Endothelial cell of umbilical vein (primary cell): ENCODE measurements at regions not wholly inside any gene's neighbourhood (a gene's known extent, or its start where the extent isn't known, plus 50 kb on each side); places are given as distances from the start of the nearest gene placed in this dataset.

Experiments
- BruUV-seq: library from RNA; stranded (reverse); fragments of 400-500 nt; replicated peaks from 2 replicates; lab custom pipeline; 2021; lab: Mats Ljungman, UMichigan
- CTCF ChIA-PET: fragments of 300-600, 350-600 bp; sonication (Branson Sonifier 250); formaldehyde crosslinking; loops from one replicate; lab custom pipeline; 2021; ENCODE audit warnings: antibody characterized with exemption, inconsistent platforms; lab: Charles Lee
- POLR2A ChIA-PET: fragments of 300-600, 350-600 bp; sonication (Branson Sonifier 250); formaldehyde crosslinking; loops from one replicate; lab custom pipeline; 2021; ENCODE audit warnings: antibody characterized with exemption, inconsistent platforms; lab: Charles Lee
- DNase-seq: peaks from one replicate; pipeline ENCODE4 v3.0.0-alpha.2; 2011; ENCODE audit warnings: low read depth, low spot score
- FAIRE-seq: peaks from 2 replicates; lab custom pipeline; 2011; peaks lifted over from hg19 to GRCh38; lab: Jason Lieb, UNC
- H2AFZ ChIP-seq: 2 replicates; pipeline ENCODE4 v1.6.0; 2012; ENCODE audit warnings: low read depth, low read length, control low read depth, inconsistent platforms
- H3K27ac ChIP-seq: 2 replicates; pipeline ENCODE4 v1.5.1; 2011; ENCODE audit warnings: low read depth, mild to moderate bottlenecking, control low read depth, low read length, moderate library complexity; ENCODE audit not compliant: insufficient read depth
- H3K27me3 ChIP-seq, 2 experiments: 2 replicates each; pipeline versions ENCODE4 v1.6.0 to v1.6.1; 2011; ENCODE audit warnings: low read length in 2 of 2, mixed read lengths in 1 of 2; ENCODE audit not compliant: control insufficient read depth in 2 of 2, insufficient read depth in 2 of 2
- H3K36me3 ChIP-seq, 2 experiments: 2 replicates in 1 of 2; 3 replicates in 1 of 2; pipeline ENCODE4 v1.5.1; 2011; ENCODE audit warnings: low read length in 2 of 2, mild to moderate bottlenecking in 1 of 2, moderate library complexity in 1 of 2; ENCODE audit not compliant: control insufficient read depth in 2 of 2, insufficient read depth in 2 of 2; ENCODE audit errors: extremely low read depth in 1 of 2
- H3K4me1 ChIP-seq: 3 replicates; pipeline ENCODE4 v1.5.1; 2011; ENCODE audit warnings: mild to moderate bottlenecking, low read length; ENCODE audit not compliant: control insufficient read depth, insufficient read depth; ENCODE audit errors: extremely low read depth
- H3K4me2 ChIP-seq: 2 replicates; pipeline ENCODE4 v1.6.1; 2011; ENCODE audit warnings: low read length, control low read depth, mixed read lengths; ENCODE audit not compliant: insufficient read depth
- H3K4me3 ChIP-seq, 3 experiments: fragments of 200-600 bp in 1 of 3; sonication (generic), shearing (Covaris generic) in 1 of 3; replicated peaks in 1 of 3; 2 replicates each; pipeline ENCODE4 v1.5.1; 2011 to 2016; ENCODE audit warnings: control low read depth in 3 of 3, low read length in 3 of 3, mild to moderate bottlenecking in 2 of 3, inconsistent platforms in 1 of 3, low read depth in 1 of 3, moderate library complexity in 1 of 3; ENCODE audit not compliant: insufficient read depth in 1 of 3
- H3K79me2 ChIP-seq: 2 replicates; pipeline ENCODE4 v1.6.0; 2012; ENCODE audit warnings: low read length, inconsistent platforms; ENCODE audit not compliant: control insufficient read depth, insufficient read depth
- H3K9ac ChIP-seq: replicated peaks from 2 replicates; pipeline ENCODE3; 2011; ENCODE audit warnings: low read length, control low read depth; ENCODE audit not compliant: insufficient read depth; ENCODE audit errors: extremely low read depth
- H3K9me1 ChIP-seq: replicated peaks from 3 replicates; pipeline ENCODE4 v1.6.0; 2011; ENCODE audit warnings: mild to moderate bottlenecking, low read length; ENCODE audit not compliant: control insufficient read depth, insufficient read depth; ENCODE audit errors: extremely low read depth
- H3K9me3 ChIP-seq: replicated peaks from 2 replicates; pipeline ENCODE4 v1.5.1; 2012; ENCODE audit warnings: low read length, inconsistent platforms; ENCODE audit not compliant: control insufficient read depth, insufficient read depth
- H4K20me1 ChIP-seq: replicated peaks from 2 replicates; pipeline ENCODE3; 2011; ENCODE audit warnings: mild to moderate bottlenecking, low read length; ENCODE audit not compliant: control insufficient read depth, insufficient read depth; ENCODE audit errors: extremely low read depth
- EZH2 ChIP-seq: IDR thresholded peaks from 2 replicates; pipeline ENCODE4 v1.6.1; 2012; ENCODE audit warnings: borderline replicate concordance, low read depth, mild to moderate bottlenecking, moderate library complexity, low read length, inconsistent platforms; ENCODE audit not compliant: severe bottlenecking
- FOS ChIP-seq: IDR thresholded peaks from 2 replicates; pipeline ENCODE4 v1.6.1; 2011; ENCODE audit warnings: mild to moderate bottlenecking, low read length, moderate library complexity, borderline replicate concordance; ENCODE audit not compliant: insufficient read depth
- GATA2 ChIP-seq: IDR thresholded peaks from 2 replicates; pipeline ENCODE4 v1.7.0; 2011; ENCODE audit warnings: low read depth, mild to moderate bottlenecking, moderate library complexity, mixed read lengths, low read length; ENCODE audit not compliant: insufficient read length, insufficient read depth
- JUN ChIP-seq: IDR thresholded peaks from 2 replicates; pipeline ENCODE4 v1.6.1; 2011; ENCODE audit warnings: borderline replicate concordance, low read depth; ENCODE audit not compliant: insufficient read length, insufficient read depth
- MYC ChIP-seq: IDR thresholded peaks from one replicate; pipeline ENCODE4 v1.6.1; 2011; ENCODE audit warnings: mild to moderate bottlenecking, low read depth, low read length
- POLR2A ChIP-seq: IDR thresholded peaks from 2 replicates; pipeline ENCODE4 v1.6.1; 2012; ENCODE audit warnings: low read depth, mild to moderate bottlenecking, control low read depth, low read length
- POLR2AphosphoS5 ChIP-seq: IDR thresholded peaks from 2 replicates; pipeline ENCODE4 v1.6.1; 2012; ENCODE audit warnings: low read depth, mild to moderate bottlenecking, control low read depth, low read length, moderate library complexity; ENCODE audit not compliant: insufficient read depth
- dilution Hi-C: fragments of 300-500 bp; cut with MboI; formaldehyde crosslinking; loops from one replicate; pipeline ENCODE4 v1.15.0; 2019; ENCODE audit warnings: low sequenced_read_pairs; ENCODE audit not compliant: extremely low pct_ligation_motif_present
- intact Hi-C: fragments of 100-400 bp; cut with micrococcal nuclease; formaldehyde crosslinking; loops from one replicate; pipeline ENCODE4 v1.10.0; 2022
- TF ChIP-seq, protein P1 (sequence below): IDR thresholded peaks from 2 replicates; pipeline ENCODE4 v1.6.1; 2011; ENCODE audit not compliant: insufficient read depth, insufficient read length
- TF ChIP-seq, protein P2 (sequence below), 2 donors: IDR thresholded peaks; 1 replicate in 1 of 2; 2 replicates in 1 of 2; pipeline ENCODE4 v1.5.1; 2011; ENCODE audit warnings: low read length in 2 of 2, mild to moderate bottlenecking in 2 of 2, moderate library complexity in 2 of 2, control low read depth in 1 of 2, inconsistent platforms in 1 of 2, low read depth in 1 of 2; ENCODE audit not compliant: insufficient read depth in 1 of 2; ENCODE audit errors: extremely low read depth in 1 of 2

DNA sequence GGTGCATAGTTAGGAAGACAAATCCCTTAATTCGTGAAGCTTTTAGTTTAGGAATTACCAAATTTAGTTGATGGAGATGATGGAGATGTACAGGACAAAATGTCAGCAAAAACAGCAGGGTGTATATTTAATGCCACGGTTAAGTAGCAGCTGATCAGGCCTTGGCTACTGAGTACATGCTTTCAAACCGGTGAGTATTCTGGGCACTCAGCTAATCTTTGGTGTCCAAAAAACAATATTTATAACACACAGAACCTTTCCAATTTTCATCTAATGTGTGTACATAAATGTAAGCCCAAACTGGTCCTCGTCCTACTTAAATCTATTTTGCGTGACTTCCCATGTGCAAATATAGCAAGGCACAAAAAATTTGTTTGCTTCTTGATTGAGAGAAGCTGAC lies 703.4 kb upstream of the LINC00305 start:
- BruUV-seq, result no TSS peak
- H3K79me2 ChIP-seq, result no peaks in the 10 kb centered on the region
- POLR2A ChIA-PET, result no interaction called here
- H3K27me3 ChIP-seq, result no peaks in the 10 kb centered on the region
- H3K36me3 ChIP-seq, result no peaks in the 10 kb centered on the region
- no peak overlapping the region for H2AFZ ChIP-seq
- CTCF ChIA-PET, result no interaction called here
- H3K9ac ChIP-seq, result no peak overlapping the region
- H3K4me3 ChIP-seq, result no peak overlapping the region
- TF ChIP-seq POLR2AphosphoS5 (no peak), MYC (no peak), POLR2A (no peak), EZH2 (no peak), JUN (no peak), FOS (no peak), GATA2 (no peak)
- TF ChIP-seq, protein P1, sequence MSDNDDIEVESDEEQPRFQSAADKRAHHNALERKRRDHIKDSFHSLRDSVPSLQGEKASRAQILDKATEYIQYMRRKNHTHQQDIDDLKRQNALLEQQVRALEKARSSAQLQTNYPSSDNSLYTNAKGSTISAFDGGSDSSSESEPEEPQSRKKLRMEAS, result no peak
- TF ChIP-seq, protein P2, sequence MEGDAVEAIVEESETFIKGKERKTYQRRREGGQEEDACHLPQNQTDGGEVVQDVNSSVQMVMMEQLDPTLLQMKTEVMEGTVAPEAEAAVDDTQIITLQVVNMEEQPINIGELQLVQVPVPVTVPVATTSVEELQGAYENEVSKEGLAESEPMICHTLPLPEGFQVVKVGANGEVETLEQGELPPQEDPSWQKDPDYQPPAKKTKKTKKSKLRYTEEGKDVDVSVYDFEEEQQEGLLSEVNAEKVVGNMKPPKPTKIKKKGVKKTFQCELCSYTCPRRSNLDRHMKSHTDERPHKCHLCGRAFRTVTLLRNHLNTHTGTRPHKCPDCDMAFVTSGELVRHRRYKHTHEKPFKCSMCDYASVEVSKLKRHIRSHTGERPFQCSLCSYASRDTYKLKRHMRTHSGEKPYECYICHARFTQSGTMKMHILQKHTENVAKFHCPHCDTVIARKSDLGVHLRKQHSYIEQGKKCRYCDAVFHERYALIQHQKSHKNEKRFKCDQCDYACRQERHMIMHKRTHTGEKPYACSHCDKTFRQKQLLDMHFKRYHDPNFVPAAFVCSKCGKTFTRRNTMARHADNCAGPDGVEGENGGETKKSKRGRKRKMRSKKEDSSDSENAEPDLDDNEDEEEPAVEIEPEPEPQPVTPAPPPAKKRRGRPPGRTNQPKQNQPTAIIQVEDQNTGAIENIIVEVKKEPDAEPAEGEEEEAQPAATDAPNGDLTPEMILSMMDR (IDR thresholded peaks at IDR 0.05; ENCODE audit: extremely low read depth in 1 of 2, insufficient read depth in 1 of 2, low read depth in 1 of 2, low read length in 2 of 2), result no peak
- intact Hi-C loops, result no loop called here
- no peak for DNase-seq
- H3K4me1 ChIP-seq, result no peaks in the 10 kb centered on the region
- peaks cover 2% of the 10 kb centered on the region for H3K9me3 ChIP-seq
- no peaks in the 10 kb centered on the region for H3K9me1 ChIP-seq
- H4K20me1 ChIP-seq, result no peaks in the 10 kb centered on the region
- dilution Hi-C loops, result no loop called here
- H3K4me2 ChIP-seq, result no peak overlapping the region
- no peak for FAIRE-seq
- H3K27ac ChIP-seq, result no peak overlapping the region
